Jurkat, Clone E6-1 (cell line): ENCODE measurements at regions not wholly inside any gene's neighbourhood (a gene's known extent, or its start where the extent isn't known, plus 50 kb on each side); places are given as distances from the start of the nearest gene placed in this dataset.

Experiments
- DNase-seq: peaks from one replicate; pipeline ENCODE4 v3.0.0-alpha.2; 2011; ENCODE audit warnings: low read depth, low spot score
- H3K4me3 ChIP-seq: 2 replicates; pipeline ENCODE4 v1.5.1; 2011; ENCODE audit warnings: mild to moderate bottlenecking, low read length, control low read depth, moderate library complexity

DNA sequence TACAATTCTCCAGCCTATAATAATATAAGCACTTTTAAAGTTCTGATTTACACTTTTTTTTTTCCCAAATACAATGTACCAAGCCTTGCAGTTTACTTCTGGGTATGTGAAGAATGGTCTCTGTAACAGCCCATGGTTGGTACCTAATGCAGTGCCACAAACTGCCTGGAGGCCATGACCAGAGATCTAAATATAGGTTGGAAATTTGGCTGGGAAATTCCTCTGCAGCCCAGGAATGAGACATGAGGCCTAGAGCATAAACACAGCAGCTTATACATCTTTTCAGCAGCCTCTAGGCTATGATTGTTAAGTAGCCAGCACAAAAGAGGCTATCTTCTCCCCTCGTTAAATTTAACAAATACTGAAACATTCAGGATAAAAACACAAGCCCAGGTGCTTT, 432.0 kb upstream of the FAM98A start:
- DNase-seq, result no peak
- no peak overlapping the region for H3K4me3 ChIP-seq

DNA sequence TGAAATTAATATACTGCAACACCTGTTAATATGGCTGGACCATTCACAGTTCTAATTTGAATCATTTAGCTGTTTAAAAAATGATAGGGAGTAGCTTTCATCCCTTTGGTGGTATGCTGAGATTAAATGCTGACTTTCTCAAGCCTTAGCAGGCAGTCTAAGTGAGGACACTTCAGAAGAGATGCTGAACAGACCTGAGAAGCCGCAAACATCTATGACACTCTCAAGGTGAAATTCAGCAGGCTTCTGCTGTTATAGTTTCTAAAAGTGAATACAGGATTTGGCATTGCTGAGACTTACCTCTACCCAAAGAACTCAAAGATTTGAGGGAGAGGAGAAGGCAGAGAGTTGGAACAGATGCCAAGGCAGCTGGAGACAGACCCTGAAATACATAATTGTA, 431.2 kb upstream of the FAM98A start:
- no peak for DNase-seq
- no peak overlapping the region for H3K4me3 ChIP-seq

DNA sequence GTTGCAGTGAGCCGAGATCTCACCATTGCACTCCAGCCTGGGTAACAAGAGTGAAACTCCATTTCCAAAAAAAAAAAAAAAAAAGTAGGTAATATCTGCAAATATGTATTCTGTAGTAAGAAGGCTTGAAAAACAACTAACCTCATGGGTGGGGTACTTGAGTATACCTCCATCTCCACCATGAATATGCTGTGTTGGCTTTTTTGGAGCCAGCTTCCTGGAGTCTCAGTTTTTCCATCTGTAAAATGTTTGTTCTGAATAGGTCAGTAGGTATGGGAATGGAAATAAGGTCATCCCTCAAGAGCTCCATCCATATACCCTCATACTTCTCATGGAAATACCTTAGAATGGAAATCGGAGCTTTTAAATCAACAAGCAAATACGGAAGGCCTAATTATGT, 430.0 kb upstream of the FAM98A start:
- DNase-seq, result no peak
- H3K4me3 ChIP-seq, result no peak overlapping the region

DNA sequence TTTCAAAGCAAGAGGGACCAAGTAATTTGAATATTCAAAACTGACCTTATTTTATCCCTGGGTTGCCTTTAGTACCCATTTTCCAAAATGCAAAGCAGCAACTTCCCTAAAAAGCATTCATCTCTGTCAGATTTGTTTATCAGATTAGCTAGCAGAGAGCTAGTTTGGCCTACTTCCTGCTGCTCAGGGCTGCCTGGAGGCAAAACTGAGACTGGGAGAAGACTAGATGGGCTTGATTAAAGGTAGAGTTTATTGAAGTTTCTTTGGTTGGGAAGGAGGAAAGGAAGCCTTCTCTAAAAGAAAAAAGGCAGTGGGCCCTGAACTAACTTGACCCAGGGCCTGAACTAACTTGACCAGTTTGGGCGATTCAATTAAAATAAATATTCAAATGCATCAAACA, 426.1 kb upstream of the FAM98A start:
- no peak for DNase-seq
- H3K4me3 ChIP-seq, result no peak overlapping the region

DNA sequence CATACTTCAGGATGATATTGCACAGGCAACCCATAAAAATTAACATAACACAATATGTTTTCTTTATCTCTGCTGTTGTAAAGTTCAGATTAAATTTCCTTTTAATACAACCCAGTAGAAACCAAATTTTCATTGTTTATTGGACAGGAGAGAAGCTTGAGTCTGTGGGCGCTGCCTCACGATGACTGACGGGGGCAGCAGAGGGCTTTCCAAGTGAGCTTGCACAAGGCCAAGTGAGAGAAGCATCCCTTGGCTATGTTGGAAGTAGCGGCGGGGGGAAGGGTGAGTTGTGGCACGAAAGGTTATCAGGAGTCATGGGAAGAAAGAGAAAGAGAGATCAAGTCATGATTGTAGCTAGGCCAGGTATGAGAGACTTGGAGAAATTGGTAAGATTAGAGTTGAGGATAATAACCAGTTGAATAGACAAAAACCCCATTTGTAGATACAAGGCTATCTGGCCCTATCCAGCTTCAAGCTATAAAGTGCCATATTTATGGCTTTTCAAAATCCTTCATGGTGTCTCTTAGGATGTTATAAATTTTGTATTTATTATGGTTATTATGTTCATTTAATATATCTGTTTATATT, 413.7 kb upstream of the FAM98A start:
- DNase-seq, result peak; percentile 24
- no peak overlapping the region for H3K4me3 ChIP-seq

DNA sequence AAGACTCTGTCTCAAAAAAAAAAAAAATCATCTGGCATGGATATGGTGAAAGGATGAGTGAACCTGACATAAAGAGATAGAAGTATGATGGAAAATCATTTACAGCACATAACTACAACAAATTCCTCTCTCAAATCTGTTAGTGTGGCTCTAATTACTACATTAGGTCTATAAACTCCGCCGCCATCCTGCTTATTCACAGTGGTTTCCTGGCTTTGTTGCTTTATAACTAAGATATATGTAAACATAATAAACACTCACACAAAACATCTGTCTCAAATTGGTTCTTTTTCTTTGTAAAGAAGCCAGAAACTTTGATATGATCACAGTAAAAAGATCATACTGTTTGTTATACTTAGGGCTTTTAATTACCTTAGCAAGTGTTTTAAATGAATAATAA, 412.6 kb upstream of the FAM98A start:
- no peak overlapping the region for H3K4me3 ChIP-seq
- DNase-seq, result no peak

DNA sequence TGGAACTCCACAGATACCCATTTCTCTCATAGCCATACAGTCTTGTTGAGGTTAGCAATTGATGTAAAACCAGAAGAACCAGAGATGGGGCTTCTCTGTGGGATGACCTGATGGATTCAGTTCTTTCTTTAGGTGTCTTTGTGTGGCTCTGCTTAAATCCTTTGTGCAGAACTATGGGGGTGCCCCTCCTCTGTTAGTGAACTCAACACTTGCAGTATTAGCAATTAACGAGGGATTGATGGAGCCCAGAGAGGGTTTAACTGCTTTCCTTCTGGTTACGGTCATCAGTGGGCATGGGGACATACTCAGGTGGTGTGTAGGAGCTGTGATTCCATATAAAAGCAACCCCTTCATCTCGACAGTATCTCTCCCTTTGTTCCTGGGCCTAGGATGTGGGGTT, 406.8 kb upstream of the FAM98A start:
- no peak for DNase-seq
- H3K4me3 ChIP-seq, result no peak overlapping the region

DNA sequence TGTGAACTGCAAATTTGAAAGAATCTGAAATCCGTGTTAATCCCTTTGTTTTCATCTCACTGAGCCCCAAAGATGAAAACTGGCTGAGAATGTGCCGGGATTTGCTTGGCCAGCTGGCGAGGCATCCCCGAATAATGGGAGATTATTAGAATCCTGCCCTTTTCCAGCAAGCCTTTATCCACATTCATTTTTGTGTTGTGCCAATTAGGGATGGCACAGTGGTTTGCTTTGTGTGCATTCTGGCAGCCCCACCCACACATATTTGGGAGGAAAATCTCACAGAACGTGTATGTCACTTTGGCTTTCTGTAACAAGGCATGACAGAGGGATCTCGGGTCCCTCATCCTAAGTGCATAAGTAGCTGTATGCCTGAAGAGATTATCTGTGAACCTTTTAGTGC, 405.8 kb upstream of the FAM98A start:
- H3K4me3 ChIP-seq, result no peak overlapping the region
- DNase-seq, result no peak

DNA sequence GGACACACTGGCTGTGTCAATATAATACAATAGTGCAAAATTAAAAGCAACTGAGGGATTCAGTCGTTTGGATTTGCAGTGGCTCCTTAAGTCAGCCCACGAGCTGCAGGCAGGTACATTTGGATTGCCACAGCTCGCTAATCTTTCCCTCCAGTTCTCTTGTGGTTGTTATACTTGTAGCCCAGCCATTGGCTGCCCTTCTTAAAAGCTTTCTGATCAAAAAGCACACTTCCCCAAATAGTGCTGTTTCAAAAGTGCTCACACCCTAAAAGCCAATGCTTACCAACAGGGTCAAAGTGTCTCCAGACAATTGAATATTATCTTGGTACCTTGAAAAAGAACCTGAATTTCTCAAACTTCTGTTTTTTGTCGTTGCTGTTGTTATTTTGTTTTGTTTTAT, 404.7 kb upstream of the FAM98A start:
- no peak for DNase-seq
- no peak overlapping the region for H3K4me3 ChIP-seq

DNA sequence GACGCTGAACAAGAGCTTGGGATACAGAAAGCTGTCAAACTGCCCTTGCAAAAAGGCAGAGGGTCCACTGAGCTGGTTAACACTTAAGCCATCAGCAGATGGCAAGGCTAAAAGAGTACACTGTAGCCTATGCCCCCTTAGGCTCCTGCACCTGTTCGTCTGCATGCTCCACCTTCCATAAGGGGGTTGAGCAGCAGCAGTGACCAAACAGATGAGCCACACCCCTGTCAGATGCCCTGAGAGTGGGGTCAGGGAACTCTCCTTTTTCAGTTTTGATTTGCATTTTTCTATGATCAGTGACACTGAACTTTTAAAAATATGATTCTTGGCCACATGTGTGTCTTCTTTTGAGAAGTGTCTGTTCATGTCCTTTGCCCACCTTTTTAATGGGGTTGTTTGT, 402.5 kb upstream of the FAM98A start:
- DNase-seq, result no peak
- no peak overlapping the region for H3K4me3 ChIP-seq

DNA sequence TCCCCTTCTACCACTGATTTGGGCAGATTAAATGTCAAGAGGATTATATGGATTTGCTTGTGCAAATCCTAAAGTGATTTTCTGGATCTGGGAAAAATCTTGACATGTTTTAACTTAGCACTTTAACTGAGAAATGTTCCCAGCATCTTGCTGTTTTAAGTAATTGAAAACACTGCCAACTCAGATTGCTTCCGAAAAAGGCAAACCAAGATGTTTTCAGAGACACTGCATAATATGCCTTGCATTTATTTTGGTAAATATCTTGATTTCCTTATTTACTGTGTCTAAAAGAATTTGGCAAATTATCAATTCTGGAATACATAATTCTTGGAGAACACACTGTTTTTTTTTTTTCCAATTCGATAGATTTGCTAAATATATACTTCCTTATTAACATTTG, 385.0 kb upstream of the FAM98A start:
- no peak for DNase-seq
- H3K4me3 ChIP-seq, result no peak overlapping the region

DNA sequence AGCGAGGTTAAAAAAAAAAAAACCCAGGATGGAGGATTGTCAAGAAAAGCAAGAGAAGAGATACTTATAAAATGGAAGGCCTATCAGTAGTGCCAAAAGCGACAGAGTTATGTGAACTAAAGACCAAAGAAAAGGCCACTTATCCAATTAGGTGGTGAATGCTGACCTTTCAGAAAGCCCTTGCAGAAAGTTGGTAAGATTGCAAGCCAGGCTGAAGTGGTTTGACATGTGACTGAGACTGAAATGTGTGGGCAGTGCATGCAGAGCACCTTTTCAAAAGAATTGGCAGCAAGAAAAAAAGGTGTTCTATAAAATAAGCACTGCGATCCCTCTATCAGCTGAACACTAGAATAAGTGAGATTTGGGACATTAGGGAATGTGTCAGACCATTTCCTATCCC, 379.4 kb upstream of the FAM98A start:
- DNase-seq, result no peak
- H3K4me3 ChIP-seq, result no peak overlapping the region

DNA sequence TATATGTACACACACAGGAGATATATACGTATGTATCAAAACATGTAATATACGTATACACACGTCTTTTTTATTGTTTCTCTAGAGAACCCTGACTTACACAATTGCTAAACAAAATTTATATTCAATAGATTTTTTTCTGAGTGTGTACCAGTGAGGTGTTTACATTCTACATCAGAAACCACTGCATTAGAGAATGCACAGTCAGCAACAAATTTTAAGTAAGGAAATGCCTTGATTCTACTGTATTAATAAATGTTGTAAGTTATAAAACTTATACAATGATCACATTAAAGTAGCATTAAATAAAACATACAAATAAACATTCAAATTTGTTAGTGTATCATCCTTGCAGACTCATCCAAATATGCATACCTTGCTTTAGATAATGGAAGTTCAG, 376.4 kb upstream of the FAM98A start:
- no peak for DNase-seq
- H3K4me3 ChIP-seq, result no peak overlapping the region

DNA sequence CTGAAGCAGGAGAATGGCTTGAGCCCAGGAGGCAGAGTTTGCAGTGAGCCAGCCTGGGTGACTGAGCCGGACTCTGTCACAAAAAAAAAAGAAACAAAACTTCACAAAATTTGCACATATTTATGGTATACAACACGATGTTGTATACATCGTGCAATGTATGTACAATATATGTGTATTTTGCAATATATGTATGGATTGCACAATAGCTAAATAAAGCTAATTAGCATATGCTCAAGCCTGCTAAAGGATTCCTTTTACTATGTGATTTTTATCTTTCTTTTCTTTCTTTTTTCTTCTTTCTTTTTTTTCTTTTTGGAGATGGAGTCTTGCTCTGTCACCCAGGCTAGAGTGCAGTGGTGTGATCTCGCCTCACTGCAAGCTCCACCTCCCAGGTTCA, 368.0 kb upstream of the FAM98A start:
- no peak for DNase-seq
- no peak overlapping the region for H3K4me3 ChIP-seq

DNA sequence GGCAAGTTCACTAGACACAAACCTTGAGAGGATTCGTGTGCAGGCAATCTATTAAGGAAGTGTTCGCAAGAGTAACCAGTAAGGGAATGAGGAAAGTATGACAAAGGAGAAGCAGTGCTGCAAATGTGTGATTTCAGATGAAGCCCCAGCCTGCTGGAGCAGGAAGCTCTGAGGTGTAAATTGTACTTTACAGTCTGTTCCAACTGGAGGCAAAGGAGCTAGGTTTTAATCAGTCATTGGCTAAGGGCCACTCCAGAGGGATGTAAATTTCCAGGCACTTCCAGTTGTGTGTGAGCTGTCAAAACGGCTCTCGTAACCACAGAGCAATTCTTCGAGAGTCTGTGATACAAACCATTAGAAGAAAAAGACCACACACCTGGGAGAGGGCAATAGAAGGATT, 359.5 kb upstream of the FAM98A start:
- H3K4me3 ChIP-seq, result no peak overlapping the region
- DNase-seq, result no peak

DNA sequence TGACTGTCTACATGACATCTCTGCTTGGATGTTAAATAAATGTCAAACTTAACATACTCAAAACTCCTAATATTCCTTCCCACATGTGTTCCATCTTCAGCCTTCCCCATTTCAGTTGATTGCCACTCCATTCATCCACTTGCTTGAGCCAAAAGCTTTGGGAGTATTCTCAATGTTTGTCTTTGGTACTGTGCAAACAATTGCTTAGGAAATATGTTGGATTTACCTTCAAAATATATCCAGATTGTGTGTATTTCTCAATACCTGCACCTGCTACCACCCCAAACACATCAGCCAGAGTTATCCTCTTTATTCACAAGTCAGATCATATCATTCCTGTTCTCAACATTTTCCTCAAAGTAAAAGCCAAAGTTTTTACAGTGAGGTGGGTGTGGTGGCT, 350.3 kb upstream of the FAM98A start:
- DNase-seq, result no peak

DNA sequence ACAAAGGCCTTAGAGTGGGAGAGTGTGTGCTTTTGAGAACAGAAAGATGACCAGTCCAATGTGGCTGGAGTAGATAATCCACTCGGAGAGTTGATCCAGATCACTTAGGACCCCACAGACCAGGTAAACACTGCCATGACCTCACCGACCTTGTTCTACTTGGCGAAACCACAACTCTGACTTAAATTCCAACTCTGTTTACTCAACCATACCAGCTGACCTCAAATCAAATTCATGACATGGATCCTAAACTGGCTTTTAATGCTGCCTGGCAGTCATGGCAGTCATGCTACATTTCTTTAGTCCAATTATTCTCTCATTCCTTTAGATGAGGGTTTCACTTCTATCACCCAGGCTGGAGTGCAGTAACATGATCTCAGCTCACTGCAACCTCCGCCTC, 347.1 kb upstream of the FAM98A start:
- no peak overlapping the region for H3K4me3 ChIP-seq
- no peak for DNase-seq

More for the DNA sequence above, 350.3 kb upstream of the FAM98A start:
- H3K4me3 ChIP-seq, result no peak overlapping the region

DNA sequence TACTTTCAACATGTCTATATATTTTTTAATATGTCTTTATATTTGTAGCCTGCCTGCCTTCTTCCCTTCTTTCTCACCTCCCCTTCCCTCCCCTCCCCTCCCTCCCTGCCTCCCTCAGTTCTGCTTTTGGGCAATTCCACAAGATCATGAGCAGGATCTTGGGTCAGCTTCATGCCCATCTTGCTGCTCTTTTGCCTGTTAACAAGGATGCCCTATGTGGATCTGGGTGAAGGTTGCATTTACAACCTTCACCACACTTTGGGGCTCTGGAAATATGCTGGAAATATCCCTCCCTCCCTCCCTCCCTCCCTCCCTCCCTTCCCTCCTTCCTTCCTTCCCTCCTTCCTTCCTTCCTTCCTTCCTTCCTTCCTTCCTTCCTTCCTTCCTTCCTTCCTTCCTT, 334.1 kb upstream of the FAM98A start:
- no peak for DNase-seq
- H3K4me3 ChIP-seq, result no peak overlapping the region

DNA sequence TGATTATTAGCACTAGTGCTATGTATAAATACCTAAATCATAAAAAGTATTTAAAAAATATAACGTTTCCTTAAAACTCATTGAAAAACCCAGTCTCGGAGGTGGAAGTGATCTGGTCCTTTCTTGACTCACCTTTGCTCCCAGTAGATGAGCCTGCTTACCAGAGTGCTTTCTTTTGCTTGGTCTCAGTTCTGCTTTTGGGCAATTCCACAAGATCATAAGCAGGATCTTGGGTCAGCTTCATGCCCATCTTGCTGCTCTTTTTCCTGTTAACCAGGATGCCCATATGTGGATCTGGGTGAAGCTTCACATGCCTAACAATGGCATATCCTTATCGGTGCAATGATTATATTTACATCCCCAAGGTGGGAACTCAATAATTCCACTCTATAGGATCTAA, 332.1 kb upstream of the FAM98A start:
- DNase-seq, result no peak
- no peak overlapping the region for H3K4me3 ChIP-seq

DNA sequence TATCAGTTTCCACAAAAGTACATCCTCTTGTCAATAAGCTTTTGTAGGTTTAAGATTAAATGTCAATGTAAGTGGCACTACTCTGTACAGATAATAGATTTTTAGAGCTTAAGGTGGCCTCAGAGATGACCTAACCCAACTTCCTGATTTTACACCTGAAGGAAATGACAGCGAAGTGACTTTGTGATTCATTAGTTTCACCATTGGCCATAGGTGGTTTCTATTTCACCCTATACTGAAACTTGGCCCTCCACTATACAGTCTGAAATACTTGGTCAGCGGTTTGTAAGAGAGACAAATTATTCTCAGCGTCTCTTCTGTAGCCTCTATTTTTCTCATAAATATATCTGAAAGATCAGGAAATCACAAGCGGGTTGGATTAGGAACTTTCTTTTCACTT, 330.4 kb upstream of the FAM98A start:
- no peak for DNase-seq
- no peak overlapping the region for H3K4me3 ChIP-seq

DNA sequence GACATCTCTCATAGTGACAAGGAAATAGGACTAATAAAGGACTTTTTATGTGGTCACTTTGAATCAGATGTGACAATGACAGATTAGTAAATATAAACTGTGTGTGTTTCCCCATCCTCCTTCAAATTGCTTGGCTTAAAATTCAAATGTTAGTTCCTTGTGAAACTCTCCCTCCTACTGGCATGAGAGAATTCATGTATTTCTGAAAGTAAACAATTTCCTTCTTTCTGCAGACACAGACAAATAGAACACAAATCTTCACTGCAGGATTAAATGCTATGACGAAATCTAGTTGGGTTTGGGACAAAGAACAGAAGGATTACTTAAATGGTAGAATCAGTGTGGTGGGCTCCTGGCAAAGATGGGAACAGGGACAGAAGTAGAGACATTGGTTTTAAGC, 328.7 kb upstream of the FAM98A start:
- DNase-seq, result no peak
- no peak overlapping the region for H3K4me3 ChIP-seq

DNA sequence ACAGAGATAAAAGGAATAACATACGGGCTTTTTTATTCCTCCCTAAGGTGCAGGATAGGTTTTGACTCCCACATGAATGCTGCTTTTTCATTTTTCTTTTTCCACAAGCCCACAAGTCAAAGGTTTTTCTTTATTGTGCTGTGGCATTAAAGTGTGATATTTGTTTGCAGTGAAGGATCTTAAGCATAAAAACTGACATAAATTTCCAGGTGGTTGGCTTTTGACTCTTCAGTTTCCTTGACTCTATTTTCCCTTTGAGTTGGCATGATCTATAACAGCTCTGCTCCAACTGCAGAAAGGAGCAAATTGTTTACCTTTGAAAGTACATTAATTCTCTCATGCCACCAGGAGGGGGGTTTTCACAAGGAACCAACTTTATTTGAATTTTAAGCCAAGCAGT, 326.2 kb upstream of the FAM98A start:
- no peak for DNase-seq

More for the DNA sequence above, 326.2 kb upstream of the FAM98A start:
- H3K4me3 ChIP-seq, result no peak overlapping the region
